PC-9 (cell line): ENCODE measurements at regions not wholly inside any gene's neighbourhood (a gene's known extent, or its start where the extent isn't known, plus 50 kb on each side); places are given as distances from the start of the nearest gene placed in this dataset.

ENCODE experiments used
- CTCF ChIP-seq: fragments of 200-600 bp; sonication (generic); conservative IDR thresholded peaks from 2 replicates; pipeline ENCODE4 v1.6.1; 2017; ENCODE audit warnings: mixed run types, antibody characterized with exemption, mild to moderate bottlenecking, moderate library complexity
- EZH2 ChIP-seq: fragments of 200-600 bp; sonication (generic); IDR thresholded peaks from 2 replicates; pipeline ENCODE4 v1.8.0; 2017; ENCODE audit warnings: antibody characterized with exemption, low read depth

GRCh38 chr3:80000022-80000421, 232.2 kb upstream of the ROBO1 start:
- TF ChIP-seq CTCF (no peak), EZH2 (no peak)
